Transverse colon (tissue), 4 donors: ENCODE measurements at regions not wholly inside any gene's neighbourhood (a gene's known extent, or its start where the extent isn't known, plus 50 kb on each side); places are given as distances from the start of the nearest gene placed in this dataset.

Experiments used
- DNase-seq: peaks from one replicate; pipeline ENCODE4 v3.0.0-alpha.2; 2019
- H3K27ac ChIP-seq, 4 donors: fragments of 200-600 bp; sonication (generic); 2 replicates each; pipeline ENCODE4 v1.5.1; 2016 to 2018; ENCODE audit warnings: inconsistent platforms in 4 of 4
- H3K27me3 ChIP-seq: fragments of 200-600 bp; sonication (generic); 2 replicates; pipeline ENCODE4 v1.5.1; 2017; ENCODE audit warnings: inconsistent platforms
- H3K36me3 ChIP-seq, 4 donors: fragments of 200-600 bp; sonication (generic); 2 replicates each; pipeline ENCODE4 v1.5.1; 2017 to 2019; ENCODE audit warnings: inconsistent platforms in 4 of 4
- H3K4me1 ChIP-seq, 4 donors: fragments of 200-600 bp; sonication (generic); 2 replicates each; pipeline ENCODE4 v1.5.1; 2017 to 2020; ENCODE audit warnings: inconsistent platforms in 4 of 4
- H3K4me3 ChIP-seq, 4 donors: fragments of 200-600 bp; sonication (generic); 1 replicate in 1 of 4; 2 replicates in 3 of 4; pipeline versions ENCODE4 v1.5.1 to v1.6.1; 2017 to 2019; ENCODE audit warnings: inconsistent platforms in 4 of 4
- H3K9me3 ChIP-seq, 2 donors: fragments of 200-600 bp; sonication (generic); 2 replicates each; pipeline ENCODE4 v1.5.1; 2017 to 2019; ENCODE audit warnings: inconsistent platforms in 2 of 2
- EP300 ChIP-seq: sonication (generic); formaldehyde crosslinking; IDR thresholded peaks from one replicate; pipeline ENCODE4 v1.6.1; 2017; ENCODE audit warnings: antibody characterized with exemption, low read depth
- POLR2A ChIP-seq: fragments of 450-650 bp; IDR thresholded peaks from one replicate; pipeline ENCODE4 v1.6.1; 2016; ENCODE audit warnings: antibody characterized with exemption, mild to moderate bottlenecking, moderate library complexity
- POLR2AphosphoS5 ChIP-seq, 3 donors: sonication (generic); formaldehyde crosslinking; IDR thresholded peaks; one replicate each; pipeline ENCODE4 v1.6.1; 2016; ENCODE audit warnings: antibody characterized with exemption in 3 of 3
- WGBS, 2 donors: methylation state at CpG; one replicate each; pipeline ENCODE4 v1.1.5; 2018; ENCODE audit warnings: low coverage in 1 of 2; 5-methylcytosine and 5-hydroxymethylcytosine counted together
- in situ Hi-C, 4 donors: fragments of 200-750 bp; cut with MboI; loops; one replicate each; pipeline versions ENCODE4 v1.15.0 to v1.15.1; 2017; ENCODE audit warnings: low sequenced_read_pairs in 3 of 4, low pct_ligation_motif_present in 1 of 4, low pct_unique_long_range_greater_than_20kb in 1 of 4
- intact Hi-C: fragments of 100-400 bp; cut with DNase I; formaldehyde crosslinking; loops from one replicate; pipeline ENCODE4 v1.15.1; 2023; ENCODE audit warnings: low total_unique reads
- TF ChIP-seq, protein P1 (sequence below), 5 experiments: fragments of 200-600 bp in 3 of 5; fragments of 450-650 bp in 2 of 5; sonication (generic) in 3 of 5; IDR thresholded peaks; 1 replicate in 2 of 5; 2 replicates in 3 of 5; pipeline ENCODE4 v1.5.1; 2016 to 2017; ENCODE audit warnings: antibody characterized with exemption in 5 of 5, inconsistent platforms in 3 of 5, mild to moderate bottlenecking in 2 of 5, moderate library complexity in 1 of 5

DNA sequence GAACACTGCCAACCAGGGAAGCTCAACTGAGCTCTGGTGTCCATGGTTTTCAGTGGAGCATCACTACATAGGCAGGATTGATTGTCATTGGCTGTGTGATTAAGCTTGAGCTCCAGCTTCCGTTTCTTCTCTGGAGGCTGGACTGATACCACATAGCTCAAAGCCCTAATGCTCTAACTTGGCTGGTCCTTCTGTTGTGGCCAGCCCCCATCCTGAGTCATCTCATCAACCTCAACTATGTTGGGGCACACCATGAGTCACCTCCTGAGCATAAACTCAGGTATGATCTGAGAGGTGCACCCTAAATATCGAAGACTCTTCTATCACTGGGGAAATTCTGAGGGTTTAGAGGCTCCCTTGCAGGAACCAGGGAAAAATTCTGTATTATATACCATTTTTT is 114.5 kb upstream of the INHBA start:
- intact Hi-C loops = no loop called here
- in situ Hi-C loops = no loop called here
- no peaks in the 10 kb centered on the region for H3K36me3 ChIP-seq
- H3K4me1 ChIP-seq = no peaks in the 10 kb centered on the region
- 33 to 75% methylated on average over 1 to 2 of the region's 2 CpGs for WGBS, 2 donors
- H3K9me3 ChIP-seq = no peaks in the 10 kb centered on the region
- TF ChIP-seq EP300 = no peak
- TF ChIP-seq POLR2AphosphoS5 (IDR thresholded peaks at IDR 0.05) = no peak
- TF ChIP-seq, protein P1, sequence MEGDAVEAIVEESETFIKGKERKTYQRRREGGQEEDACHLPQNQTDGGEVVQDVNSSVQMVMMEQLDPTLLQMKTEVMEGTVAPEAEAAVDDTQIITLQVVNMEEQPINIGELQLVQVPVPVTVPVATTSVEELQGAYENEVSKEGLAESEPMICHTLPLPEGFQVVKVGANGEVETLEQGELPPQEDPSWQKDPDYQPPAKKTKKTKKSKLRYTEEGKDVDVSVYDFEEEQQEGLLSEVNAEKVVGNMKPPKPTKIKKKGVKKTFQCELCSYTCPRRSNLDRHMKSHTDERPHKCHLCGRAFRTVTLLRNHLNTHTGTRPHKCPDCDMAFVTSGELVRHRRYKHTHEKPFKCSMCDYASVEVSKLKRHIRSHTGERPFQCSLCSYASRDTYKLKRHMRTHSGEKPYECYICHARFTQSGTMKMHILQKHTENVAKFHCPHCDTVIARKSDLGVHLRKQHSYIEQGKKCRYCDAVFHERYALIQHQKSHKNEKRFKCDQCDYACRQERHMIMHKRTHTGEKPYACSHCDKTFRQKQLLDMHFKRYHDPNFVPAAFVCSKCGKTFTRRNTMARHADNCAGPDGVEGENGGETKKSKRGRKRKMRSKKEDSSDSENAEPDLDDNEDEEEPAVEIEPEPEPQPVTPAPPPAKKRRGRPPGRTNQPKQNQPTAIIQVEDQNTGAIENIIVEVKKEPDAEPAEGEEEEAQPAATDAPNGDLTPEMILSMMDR (IDR thresholded peaks at IDR 0.05) = no peak
- TF ChIP-seq POLR2A = no peak
- no peaks in the 10 kb centered on the region for H3K27me3 ChIP-seq
- no peak for DNase-seq
- no peak overlapping the region for H3K27ac ChIP-seq
- no peak overlapping the region for H3K4me3 ChIP-seq

- TF ChIP-seq POLR2AphosphoS5 (IDR thresholded peaks at IDR 0.05) (no peak), EP300 (no peak)
- no peak for DNase-seq
- intact Hi-C loops (no loop called here), in situ Hi-C loops (no loop called here)
- 69% methylated on average over 4 of the region's 4 CpGs; no CpG with 5 or more reads in 1 of the 2 donors for WGBS, 2 donors
- Histone ChIP-seq H3K27me3 (no peaks in the 10 kb centered on the region), H3K4me3 (no peak overlapping the region), H3K36me3 (no peaks in the 10 kb centered on the region), H3K9me3 (no peaks in the 10 kb centered on the region), H3K4me1 (no peaks in the 10 kb centered on the region), H3K27ac (no peak overlapping the region)
Measured at GRCh38 chr7:41816111-41816510, 113.2 kb upstream of the INHBA start.

DNA sequence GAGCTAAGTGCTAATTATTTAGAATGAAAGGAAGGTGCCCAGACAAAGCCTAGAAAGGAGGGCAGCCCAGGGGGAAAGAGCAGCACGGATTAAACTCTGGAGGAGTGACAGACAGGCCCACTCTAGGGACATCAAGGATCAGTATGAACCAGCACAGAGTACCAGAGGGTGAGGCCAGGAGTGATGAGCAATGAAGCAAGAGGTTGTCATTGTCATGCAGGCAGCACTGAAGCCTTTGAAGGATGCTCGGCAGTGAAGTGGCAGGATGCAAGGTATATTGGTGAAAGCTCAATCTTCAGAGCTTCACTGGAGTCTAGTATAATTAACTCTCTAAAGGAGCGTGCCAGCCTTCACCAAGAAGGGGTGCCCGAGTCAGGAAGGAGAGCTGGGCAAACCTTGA is 112.0 kb upstream of the INHBA start:
- WGBS, 2 donors = 82 to 84% methylated on average over 3 to 4 of the region's 4 CpGs
- in situ Hi-C loops = no loop called here
- DNase-seq = no peak
- no peaks in the 10 kb centered on the region for H3K4me1 ChIP-seq
- no peaks in the 10 kb centered on the region for H3K27me3 ChIP-seq
- TF ChIP-seq POLR2AphosphoS5 (IDR thresholded peaks at IDR 0.05) (no peak), EP300 (no peak), POLR2A (no peak)
- TF ChIP-seq, protein P1 (IDR thresholded peaks at IDR 0.05) = no peak
- H3K4me3 ChIP-seq = no peak overlapping the region
- intact Hi-C loops = no loop called here
- H3K9me3 ChIP-seq = no peaks in the 10 kb centered on the region
- no peaks in the 10 kb centered on the region for H3K36me3 ChIP-seq
- no peak overlapping the region for H3K27ac ChIP-seq

GRCh38 chr7:41813286-41813685 is 110.4 kb upstream of the INHBA start:
- TF ChIP-seq POLR2A = no peak
- TF ChIP-seq POLR2AphosphoS5 (IDR thresholded peaks at IDR 0.05) = no peak
- TF ChIP-seq, protein P1 (IDR thresholded peaks at IDR 0.05) = no peak
- TF ChIP-seq EP300 = no peak
- Histone ChIP-seq H3K27ac (no peak overlapping the region), H3K9me3 (no peaks in the 10 kb centered on the region), H3K4me1 (no peaks in the 10 kb centered on the region), H3K27me3 (no peaks in the 10 kb centered on the region), H3K36me3 (no peaks in the 10 kb centered on the region), H3K4me3 (no peak overlapping the region)
- DNase-seq = no peak
- in situ Hi-C loops (no loop called here), intact Hi-C loops (no loop called here)
- 73 to 92% methylated on average over 2 of the region's 2 CpGs for whole genome bisulfite sequencing, 2 donors

DNA sequence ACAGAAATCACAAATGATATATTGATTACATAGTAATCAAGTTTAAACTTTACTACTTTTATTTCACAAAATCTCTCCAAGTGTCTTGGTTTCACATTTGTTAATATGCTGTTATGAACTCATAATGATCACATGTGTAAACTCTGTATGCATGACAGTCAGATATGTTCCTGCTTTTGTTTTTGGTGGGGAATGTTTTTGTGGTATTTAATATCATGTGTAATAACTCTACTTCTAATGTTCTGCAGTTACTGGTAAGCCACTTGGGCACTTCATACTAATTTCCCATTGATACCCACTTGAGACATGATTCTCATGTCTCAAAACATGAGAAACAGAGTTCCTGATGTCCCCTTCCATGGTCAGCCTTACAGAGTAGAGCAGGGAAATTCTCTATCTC is 109.1 kb upstream of the INHBA start:
- no peaks in the 10 kb centered on the region for H3K27me3 ChIP-seq
- no peak overlapping the region for H3K27ac ChIP-seq
- in situ Hi-C loops (no loop called here), intact Hi-C loops (no loop called here)
- no peaks in the 10 kb centered on the region for H3K4me1 ChIP-seq
- no peak overlapping the region for H3K4me3 ChIP-seq
- H3K36me3 ChIP-seq = no peaks in the 10 kb centered on the region
- TF ChIP-seq POLR2A = no peak
- TF ChIP-seq, protein P1 (IDR thresholded peaks at IDR 0.05) = no peak
- no peak for TF ChIP-seq POLR2AphosphoS5 (IDR thresholded peaks at IDR 0.05)
- no peak for TF ChIP-seq EP300
- no peak for DNase-seq
- no peaks in the 10 kb centered on the region for H3K9me3 ChIP-seq
